ENCODE measurements at regions not wholly inside any gene's neighbourhood (a gene's known extent, or its start where the extent isn't known, plus 50 kb on each side); places are given as distances from the start of the nearest gene placed in this dataset.

- Histone ChIP-seq H3K9me3 (no peaks in the 10 kb centered on the region), H3K36me3 (no peaks in the 10 kb centered on the region)
Measured at GRCh38 chr5:99116526-99116925, 187.7 kb upstream of the CHD1 start.

GRCh38 chr5:99109894-99110293 lies 181.1 kb upstream of the CHD1 start:
- H3K9me3 ChIP-seq, result no peaks in the 10 kb centered on the region
- no peak overlapping the region for H3K4me3 ChIP-seq (ENCODE audit: low read depth, low read length)
- H3K36me3 ChIP-seq, result no peaks in the 10 kb centered on the region
- no peak for TF ChIP-seq CTCF (IDR thresholded peaks at IDR 0.05; ENCODE audit: low read depth, low read length)
- no peaks in the 10 kb centered on the region for H3K27me3 ChIP-seq
- no peak for DNase-seq
- no peaks in the 10 kb centered on the region for H3K4me1 ChIP-seq

More at GRCh38 chr5:99116526-99116925, 187.7 kb upstream of the CHD1 start:
- TF ChIP-seq CTCF (IDR thresholded peaks at IDR 0.05; ENCODE audit: low read depth, low read length), result no peak
- DNase-seq, result no peak
- H3K27me3 ChIP-seq, result no peaks in the 10 kb centered on the region
- no peaks in the 10 kb centered on the region for H3K4me1 ChIP-seq
- H3K4me3 ChIP-seq (ENCODE audit: low read depth, low read length), result no peak overlapping the region

- Histone ChIP-seq H3K4me1 (no peaks in the 10 kb centered on the region), H3K9me3 (no peaks in the 10 kb centered on the region), H3K27me3 (no peaks in the 10 kb centered on the region), H3K36me3 (no peaks in the 10 kb centered on the region), H3K4me3 (ENCODE audit: low read depth, low read length) (no peak overlapping the region)
- DNase-seq, result no peak
- no peak for TF ChIP-seq CTCF (IDR thresholded peaks at IDR 0.05; ENCODE audit: low read depth, low read length)
Measured at GRCh38 chr5:99105216-99105615, 176.4 kb upstream of the CHD1 start.

GRCh38 chr5:99104538-99105132 lies 175.8 kb upstream of the CHD1 start:
- DNase-seq, result peak; percentile 19
- no peaks in the 10 kb centered on the region for H3K9me3 ChIP-seq
- H3K36me3 ChIP-seq, result no peaks in the 10 kb centered on the region
- peak; percentile 75 for TF ChIP-seq CTCF (IDR thresholded peaks at IDR 0.05; ENCODE audit: low read depth, low read length)
- H3K27me3 ChIP-seq, result no peaks in the 10 kb centered on the region
- H3K4me1 ChIP-seq, result no peaks in the 10 kb centered on the region
- no peak overlapping the region for H3K4me3 ChIP-seq (ENCODE audit: low read depth, low read length)

- TF ChIP-seq CTCF (IDR thresholded peaks at IDR 0.05; ENCODE audit: low read depth, low read length), result no peak
- DNase-seq, result no peak
- H3K36me3 ChIP-seq, result no peaks in the 10 kb centered on the region
- no peaks in the 10 kb centered on the region for H3K4me1 ChIP-seq
- H3K27me3 ChIP-seq, result no peaks in the 10 kb centered on the region
- H3K4me3 ChIP-seq (ENCODE audit: low read depth, low read length), result no peak overlapping the region
- no peaks in the 10 kb centered on the region for H3K9me3 ChIP-seq
Measured at GRCh38 chr5:99102073-99102697, 173.4 kb upstream of the CHD1 start.

GRCh38 chr5:99099691-99100090 lies 170.9 kb upstream of the CHD1 start:
- no peaks in the 10 kb centered on the region for H3K27me3 ChIP-seq
- TF ChIP-seq CTCF (IDR thresholded peaks at IDR 0.05; ENCODE audit: low read depth, low read length), result no peak
- no peak for DNase-seq

More at GRCh38 chr5:99099691-99100090, 170.9 kb upstream of the CHD1 start:
- Histone ChIP-seq H3K36me3 (no peaks in the 10 kb centered on the region), H3K4me3 (ENCODE audit: low read depth, low read length) (no peak overlapping the region), H3K9me3 (no peaks in the 10 kb centered on the region), H3K4me1 (no peaks in the 10 kb centered on the region)
